HG03575 (cell line): ENCODE measurements at regions not wholly inside any gene's neighbourhood (a gene's known extent, or its start where the extent isn't known, plus 50 kb on each side); places are given as distances from the start of the nearest gene placed in this dataset.
"Not testable (repeated sequence)": the region's sequence is repeated elsewhere in the genome, so short reads cannot be mapped to it uniquely, and the experiment has no call there.

Source experiments
- ATAC-seq: cut with Tn5 transposase; IDR thresholded peaks from one replicate; pipeline ENCODE4 v1.9.1; 2021; ENCODE audit not compliant: unreplicated experiment, insufficient number of reproducible peaks, low FRiP score; ENCODE audit errors: extremely low read depth

DNA sequence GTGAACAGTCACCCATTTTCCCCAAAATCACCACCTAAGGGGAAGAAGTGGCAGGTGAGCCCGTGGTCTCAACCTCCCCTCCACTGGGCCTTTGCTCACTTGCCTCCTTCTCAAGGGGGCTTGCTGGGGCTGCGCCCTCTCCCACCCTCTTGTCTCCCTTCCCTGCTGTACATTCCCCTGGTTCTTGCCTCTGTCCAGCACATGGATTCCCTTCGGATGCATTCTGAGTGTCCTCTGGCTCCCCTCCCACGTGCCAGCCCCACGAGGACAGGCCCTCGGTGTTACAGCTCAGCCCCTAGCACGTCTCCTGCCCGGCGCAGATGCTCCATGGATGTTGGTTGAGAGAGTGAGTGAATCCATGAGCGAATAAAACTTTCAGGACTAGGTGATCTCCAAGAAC, 367.8 kb upstream of the SULF2 start:
- ATAC-seq = no peak

DNA sequence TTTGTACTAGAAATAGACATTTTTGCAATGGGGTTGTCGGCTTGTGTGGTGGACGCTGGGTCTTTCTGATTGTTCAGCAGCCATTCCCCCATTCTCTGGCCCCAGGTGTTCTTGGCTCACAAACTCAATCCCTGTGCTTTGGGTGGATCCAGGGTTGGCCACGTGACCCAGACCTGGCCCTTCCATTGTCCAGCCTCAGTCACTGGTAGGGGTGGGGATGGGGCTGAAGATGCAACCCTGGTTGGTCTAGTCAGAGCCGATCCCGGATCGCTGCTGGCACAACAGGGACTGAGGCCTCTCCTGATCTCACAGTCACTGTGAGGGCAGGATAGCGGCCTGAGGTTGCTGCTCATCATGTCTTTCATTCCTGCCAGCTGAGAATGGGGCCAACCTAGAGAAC, 365.3 kb upstream of the SULF2 start:
- no peak for ATAC-seq

- ATAC-seq = no peak
These were observed 364.6 kb upstream of the SULF2 start for GRCh38 chr20:48149902-48150301.

DNA sequence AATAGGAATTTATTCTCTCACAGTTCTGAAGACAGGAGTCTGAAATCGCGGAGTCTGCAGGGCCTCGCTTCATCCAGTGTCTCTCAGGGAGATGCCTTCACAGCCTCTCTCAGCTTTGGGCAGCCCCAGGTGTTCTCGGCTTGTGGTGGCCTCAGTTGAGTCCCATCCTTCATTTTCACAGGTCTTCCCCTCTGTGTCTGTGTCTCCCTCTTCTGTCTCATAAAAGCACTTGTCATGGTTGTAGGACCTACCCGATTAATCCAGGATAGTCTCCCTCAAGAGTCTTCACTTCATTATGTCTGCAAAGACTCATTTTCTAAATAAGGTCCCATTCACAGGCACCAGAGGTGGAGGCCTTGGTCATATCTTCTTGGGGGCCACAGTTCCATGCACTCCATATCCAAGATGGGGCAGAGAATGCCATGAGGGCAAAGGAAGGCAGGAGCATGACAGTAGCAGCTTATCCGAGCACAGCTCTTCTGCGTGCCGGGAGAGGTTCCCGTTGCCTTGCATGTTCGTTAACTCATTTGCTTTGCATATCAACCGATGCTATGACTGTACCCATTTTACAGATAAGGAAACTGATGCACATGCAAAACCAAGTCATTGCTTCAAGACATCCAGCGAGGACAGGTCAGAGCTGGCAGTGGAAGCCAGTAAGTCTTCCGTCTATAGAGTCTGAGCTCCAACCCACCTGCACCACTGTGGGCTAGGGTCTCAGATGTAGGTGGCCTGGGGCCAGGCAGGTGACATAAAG, 363.8 kb upstream of the SULF2 start:
- no peak for ATAC-seq

- ATAC-seq = no peak
These were observed 362.7 kb upstream of the SULF2 start for GRCh38 chr20:48148020-48148419.

GRCh38 chr20:48147311-48147710, 362.0 kb upstream of the SULF2 start:
- ATAC-seq = no peak

DNA sequence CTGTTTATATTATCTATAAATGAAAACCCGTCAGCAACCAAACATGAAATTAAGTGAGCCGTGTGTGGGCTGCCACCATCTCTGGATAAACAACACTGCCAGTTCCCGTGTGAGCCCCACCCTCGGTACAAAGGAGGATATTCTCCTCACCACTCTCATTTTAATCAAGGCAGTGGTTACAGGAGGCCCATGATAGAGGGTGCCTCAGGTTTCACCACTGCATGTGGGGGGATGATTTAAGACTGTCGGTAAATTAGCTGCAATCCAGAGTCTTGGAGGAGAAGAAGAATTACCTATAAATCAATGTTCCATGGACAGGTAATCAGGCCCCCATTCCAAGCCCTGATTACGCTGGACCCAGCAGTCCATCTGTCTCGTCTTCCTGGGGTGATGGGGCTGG, 361.6 kb upstream of the SULF2 start:
- ATAC-seq = no peak

DNA sequence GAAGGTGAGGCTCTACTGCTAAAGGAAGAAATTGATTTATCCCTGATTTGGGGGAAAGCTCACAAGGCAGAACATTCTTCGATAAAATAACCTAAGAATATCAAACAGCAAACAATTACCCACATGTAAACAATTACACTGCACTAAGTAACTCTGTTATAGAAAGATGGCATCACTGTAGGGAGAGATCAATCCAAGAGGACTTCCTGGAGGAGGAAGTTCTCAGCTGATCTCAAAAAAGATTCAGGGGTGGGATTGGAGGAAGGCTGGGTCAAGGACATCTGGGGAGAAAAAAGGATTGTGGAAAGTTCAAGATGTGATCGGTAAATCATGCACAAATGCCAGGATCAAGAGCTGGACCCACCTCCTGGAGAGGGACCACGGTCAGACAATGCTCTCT, 361.0 kb upstream of the SULF2 start:
- ATAC-seq = no peak

DNA sequence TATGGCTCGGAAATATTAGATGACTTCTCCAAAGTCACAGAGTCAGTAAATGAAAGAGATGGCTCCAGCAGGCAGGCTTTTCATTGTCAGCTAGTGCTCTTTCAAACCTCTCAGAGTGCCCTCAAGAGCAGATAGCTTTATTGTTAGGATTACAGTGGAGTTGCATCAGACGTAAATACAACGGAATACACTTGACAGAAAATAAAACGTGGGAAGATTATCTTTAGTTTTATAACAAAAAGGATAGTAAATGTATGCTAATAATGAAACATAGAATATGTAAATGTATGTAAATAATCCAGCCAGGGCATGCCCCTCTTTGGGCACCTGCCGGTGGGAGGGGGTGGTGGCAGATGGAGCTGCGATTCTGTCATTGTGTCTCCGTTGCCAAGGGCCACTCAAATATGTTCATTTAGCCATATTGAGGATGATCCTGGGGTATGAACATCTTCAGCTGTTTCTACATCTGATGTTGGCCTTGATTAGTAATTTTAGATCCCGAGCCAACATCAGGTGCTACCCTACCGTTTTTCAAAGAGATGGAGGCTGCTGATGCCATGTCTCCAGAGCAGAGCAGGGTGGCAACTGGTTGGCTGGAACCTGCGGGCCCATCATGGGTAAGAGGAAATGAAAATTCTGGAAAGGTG, 358.3 kb upstream of the SULF2 start:
- ATAC-seq = no peak

GRCh38 chr20:48142516-48142773, 357.2 kb upstream of the SULF2 start:
- ATAC-seq = no peak

DNA sequence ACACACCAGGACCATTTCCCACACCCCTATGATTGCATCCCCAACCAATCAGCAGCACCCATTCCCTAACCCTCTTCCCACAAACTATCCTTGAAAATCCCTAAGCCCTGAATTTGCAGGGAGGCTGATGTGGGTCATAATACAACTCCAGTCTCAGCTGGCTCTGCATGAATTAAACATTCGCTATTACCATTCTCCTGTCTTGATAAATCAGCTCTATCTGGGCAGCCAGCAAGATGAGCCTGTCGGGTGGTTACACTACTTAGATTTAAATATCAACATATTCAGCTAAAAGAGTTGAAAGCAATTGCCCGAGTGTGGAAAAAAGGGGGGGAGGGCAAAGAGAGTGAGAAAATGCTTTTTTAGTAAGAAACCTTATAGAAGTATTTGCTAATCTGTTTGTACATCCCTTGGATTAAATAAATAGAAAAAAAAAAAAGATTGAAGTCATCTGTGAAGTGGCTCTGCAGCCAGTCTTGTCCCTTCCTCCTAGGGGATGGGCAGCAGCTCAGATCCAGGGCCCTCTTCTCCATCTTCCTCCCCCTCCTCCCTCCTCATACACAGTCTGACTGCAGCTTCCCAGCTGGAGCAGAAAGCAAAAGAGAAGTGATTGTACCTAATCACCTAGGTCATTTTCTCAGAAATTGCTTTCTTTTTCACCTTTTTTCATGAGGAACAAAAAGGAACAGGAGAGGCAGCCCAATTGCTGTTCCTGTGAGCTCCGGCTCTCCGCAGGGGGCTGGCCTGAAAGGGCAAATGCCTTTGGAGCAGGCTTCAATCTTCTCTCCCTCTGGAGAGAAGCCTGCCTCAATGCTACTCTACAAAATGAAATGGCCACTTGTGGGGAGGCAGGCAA, 356.6 kb upstream of the SULF2 start:
- ATAC-seq = no peak

DNA sequence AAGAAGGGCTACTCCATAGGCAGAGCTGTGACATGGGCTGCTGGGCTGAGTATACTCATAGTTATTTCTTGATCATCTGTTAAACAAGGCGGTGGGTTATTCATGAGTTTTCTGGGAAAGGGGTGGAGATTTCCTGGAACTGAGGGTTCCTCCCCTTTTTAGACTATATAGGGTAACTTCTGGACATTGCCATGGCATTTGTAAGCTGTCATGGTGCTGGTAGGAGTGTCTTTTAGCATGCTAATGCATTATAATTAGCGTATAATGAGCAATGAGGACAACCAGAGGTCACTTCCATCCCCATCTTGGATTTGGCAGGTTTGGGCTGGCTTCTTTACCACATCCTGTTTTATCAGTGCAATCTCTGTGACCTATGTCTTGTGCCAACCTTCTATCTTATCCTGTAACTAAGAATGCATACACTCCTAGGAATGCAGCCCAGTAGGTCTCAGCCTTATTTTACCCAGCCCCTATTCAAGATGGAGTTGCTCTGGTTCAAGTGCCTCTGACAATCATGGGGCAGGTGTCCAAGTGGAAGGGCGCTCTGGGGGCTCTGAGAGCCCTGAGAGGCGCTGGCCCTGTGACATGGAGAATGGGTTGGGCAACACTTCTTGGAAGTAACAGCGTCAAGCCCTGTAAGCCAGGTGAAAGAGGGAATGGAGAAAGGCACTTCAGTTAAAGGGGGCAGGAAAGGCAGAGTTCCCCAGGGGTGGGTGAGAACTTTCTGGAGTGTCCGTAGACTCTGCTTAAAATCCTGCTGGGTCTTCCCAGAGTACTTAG, 354.2 kb upstream of the SULF2 start:
- no peak for ATAC-seq

- no peak for ATAC-seq
These were observed 347.6 kb upstream of the SULF2 start for GRCh38 chr20:48132834-48133233.

GRCh38 chr20:48131581-48131980, 346.3 kb upstream of the SULF2 start:
- no peak for ATAC-seq

DNA sequence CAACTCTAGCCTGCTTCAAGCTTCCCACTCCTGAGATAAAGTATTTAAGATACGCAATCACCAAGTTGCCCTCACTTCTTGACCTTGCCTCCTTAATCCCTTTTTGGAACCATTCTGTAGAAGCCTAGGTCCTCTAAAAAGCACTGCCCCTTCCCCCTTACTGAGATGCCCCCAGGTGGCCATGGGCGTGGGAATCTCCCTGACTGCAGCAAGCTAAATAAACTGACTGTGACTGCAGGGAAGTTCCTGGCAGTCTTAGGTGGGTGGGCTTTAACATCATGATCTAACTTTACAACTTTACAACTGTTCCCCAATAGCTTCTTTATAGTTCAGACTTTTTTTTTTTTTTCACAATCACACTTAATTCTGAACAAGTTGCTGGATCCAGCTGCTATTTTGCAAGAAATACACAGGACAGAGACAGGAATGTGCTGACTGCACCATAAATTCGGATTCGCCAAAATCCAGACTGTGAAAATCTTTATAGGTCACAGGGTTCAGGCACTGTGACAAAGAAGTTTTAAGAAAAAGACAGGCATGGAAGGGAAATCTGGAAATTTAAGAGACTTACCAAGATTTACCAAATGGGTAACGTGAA, 344.2 kb upstream of the SULF2 start:
- no peak for ATAC-seq

GRCh38 chr20:48128436-48128835, 343.2 kb upstream of the SULF2 start:
- no peak for ATAC-seq

DNA sequence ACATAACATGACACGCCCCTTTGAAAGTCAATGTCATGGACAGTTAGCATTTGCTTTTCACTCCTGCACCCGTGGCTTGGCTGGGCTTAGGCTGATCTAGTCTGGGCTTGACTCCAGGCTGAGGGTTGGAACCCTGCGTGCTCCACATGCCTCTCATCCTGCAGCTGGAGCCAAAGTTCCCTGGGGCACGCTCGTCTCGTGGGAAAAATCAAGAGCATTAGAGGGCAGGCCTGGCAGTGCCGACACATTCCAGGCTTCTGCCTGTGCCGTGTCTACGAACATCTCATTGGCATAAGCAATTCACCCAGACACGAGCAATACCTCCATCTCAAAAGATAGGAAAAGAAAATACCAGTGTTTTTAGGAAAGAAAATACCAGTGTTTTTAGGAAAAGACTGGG, 342.7 kb upstream of the SULF2 start:
- ATAC-seq = not testable (repeated sequence)

DNA sequence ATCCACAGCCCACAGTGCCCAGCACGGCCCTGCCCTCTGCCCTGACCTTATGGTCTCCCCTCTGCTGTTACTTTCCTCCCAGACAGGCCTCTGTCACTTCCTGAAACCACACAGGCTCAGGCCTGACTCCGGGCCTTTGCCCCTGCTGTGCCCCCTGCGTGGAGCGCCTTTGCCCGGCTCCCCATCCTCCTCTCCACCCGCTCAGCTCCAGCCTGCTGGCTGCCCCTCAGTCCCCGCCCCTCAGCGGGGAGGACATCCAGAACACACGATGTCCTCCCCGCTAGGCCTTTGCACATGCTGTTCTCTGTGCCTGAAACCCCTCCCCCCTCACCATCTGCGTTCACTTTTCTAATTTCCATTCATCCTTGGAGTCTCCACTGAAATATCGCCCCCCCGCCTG, 341.9 kb upstream of the SULF2 start:
- ATAC-seq = not testable (repeated sequence)

DNA sequence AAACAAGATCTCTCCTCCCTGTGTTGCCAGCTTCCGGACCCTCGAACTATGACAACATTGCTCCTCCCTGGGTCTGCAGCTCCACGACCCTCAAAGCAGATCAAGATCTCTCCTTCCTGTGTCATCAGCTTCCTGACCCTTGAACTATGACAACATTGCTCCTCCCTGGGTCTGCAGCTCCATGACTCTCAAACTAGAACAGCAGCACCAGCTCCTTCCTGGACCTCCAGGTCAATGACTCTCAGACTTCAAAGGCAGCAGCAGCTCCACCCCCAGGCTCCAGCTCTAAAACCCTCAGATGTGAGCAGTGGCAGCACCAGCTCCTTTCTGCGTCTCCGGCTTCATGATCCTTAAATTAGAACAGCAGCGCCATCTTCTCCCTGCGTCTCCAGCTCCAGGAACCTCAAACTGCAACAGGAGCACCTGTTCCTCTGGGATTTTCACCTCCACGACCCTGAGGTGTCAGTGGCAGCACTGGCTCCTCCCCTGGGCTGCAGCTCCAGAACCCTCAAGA, 341.0 kb upstream of the SULF2 start:
- ATAC-seq = no peak
